ENCODE measurements at regions not wholly inside any gene's neighbourhood (a gene's known extent, or its start where the extent isn't known, plus 50 kb on each side); places are given as distances from the start of the nearest gene placed in this dataset.

DNA sequence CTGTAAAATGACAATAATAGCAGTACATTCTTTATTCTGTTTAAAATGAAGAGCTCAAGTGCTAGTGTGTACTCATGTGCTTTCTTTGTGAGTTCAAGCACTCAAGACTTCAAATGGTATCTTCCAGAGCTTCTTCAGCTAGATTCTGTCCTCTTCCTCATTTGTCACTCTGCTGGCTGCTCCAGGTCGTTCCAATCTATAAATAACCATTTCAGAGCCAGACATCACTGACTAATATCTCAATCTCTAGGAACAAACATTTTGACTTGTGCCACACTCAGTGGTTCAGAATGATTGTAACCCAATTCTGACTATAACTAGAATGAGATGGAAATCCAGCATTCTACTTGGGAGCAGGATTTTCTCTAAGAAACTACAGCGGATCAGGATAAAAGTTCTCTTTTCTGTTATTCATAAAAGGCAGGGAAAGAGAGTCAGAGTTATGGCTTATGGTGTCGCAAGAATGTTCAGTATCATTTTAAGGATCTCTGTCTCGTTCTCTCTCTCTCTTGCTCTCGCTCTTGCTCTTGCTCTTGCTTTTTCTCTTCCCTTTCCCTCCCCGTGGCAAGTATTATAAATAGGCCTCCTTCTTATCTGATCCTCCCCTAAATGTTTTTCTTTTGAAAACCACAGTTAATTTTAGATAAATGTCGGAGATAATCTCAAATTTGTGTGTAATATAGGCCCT, 116.3 kb upstream of the MAF start:
- no peaks in the 10 kb centered on the region for H3K4me1 ChIP-seq (ENCODE audit: control insufficient read depth, insufficient read depth, low read length)
- H3K9ac ChIP-seq (ENCODE audit: low read depth, low read length), result no peak overlapping the region
- no peaks in the 10 kb centered on the region for H3K9me3 ChIP-seq (replicated peaks; ENCODE audit: low read length)
- H3K4me2 ChIP-seq (ENCODE audit: low read length), result no peak overlapping the region
- no peaks in the 10 kb centered on the region for H3K36me3 ChIP-seq (ENCODE audit: insufficient read depth, low read length)
- peaks cover 11% of the 10 kb centered on the region for H3K27me3 ChIP-seq (ENCODE audit: control insufficient read depth, insufficient read depth, low read length)
- no peak overlapping the region for H3K4me3 ChIP-seq (ENCODE audit: low read length)

DNA sequence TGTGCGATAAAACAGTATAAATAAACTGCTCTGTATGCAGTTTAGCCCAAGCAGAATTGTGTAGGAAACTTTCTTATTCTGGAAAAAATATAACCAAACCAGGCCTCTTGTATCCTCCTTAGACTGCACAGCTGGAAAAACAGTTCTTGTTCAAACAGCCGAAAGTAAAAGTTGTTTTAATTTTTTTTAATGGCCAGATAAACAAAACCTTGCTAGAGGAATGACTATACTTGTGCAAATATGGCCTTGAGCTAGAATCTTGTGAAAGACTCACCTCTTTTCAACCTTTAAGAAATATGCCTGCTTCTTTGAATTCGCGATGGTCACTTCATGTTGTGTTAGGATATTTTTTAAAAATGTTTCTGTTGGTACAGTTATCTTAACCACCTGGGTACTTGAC, 114.5 kb upstream of the MAF start:
- Histone ChIP-seq H3K9me3 (replicated peaks; ENCODE audit: low read length) (no peaks in the 10 kb centered on the region), H3K4me2 (ENCODE audit: low read length) (no peak overlapping the region), H3K4me1 (ENCODE audit: control insufficient read depth, insufficient read depth, low read length) (no peaks in the 10 kb centered on the region)

DNA sequence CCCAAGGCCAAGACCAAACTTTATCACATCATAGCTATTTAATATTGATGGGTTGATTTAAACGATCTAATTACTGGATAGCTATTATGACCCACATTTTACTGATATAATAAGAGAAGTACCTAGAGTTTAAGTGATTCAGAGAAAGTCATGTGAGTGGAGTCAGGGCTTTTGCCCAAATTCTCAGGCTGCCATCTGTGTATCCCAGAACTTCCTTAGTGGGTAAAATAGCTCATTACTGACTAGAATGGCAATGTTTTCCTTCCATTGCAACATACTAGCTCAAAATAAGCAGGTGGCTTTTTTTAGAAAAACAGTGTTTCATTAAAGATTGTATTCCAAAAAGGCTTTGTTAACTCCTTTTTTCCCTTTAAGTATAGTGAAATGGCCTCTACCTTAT, 113.9 kb upstream of the MAF start:
- Histone ChIP-seq H3K4me2 (ENCODE audit: low read length) (no peak overlapping the region), H3K27me3 (ENCODE audit: control insufficient read depth, insufficient read depth, low read length) (no peaks in the 10 kb centered on the region), H3K9me3 (replicated peaks; ENCODE audit: low read length) (no peaks in the 10 kb centered on the region)

More for the DNA sequence above, 114.5 kb upstream of the MAF start:
- Histone ChIP-seq H3K27me3 (ENCODE audit: control insufficient read depth, insufficient read depth, low read length) (peaks cover 2% of the 10 kb centered on the region), H3K36me3 (ENCODE audit: insufficient read depth, low read length) (no peaks in the 10 kb centered on the region), H3K4me3 (ENCODE audit: low read length) (no peak overlapping the region), H3K9ac (ENCODE audit: low read depth, low read length) (no peak overlapping the region)

DNA sequence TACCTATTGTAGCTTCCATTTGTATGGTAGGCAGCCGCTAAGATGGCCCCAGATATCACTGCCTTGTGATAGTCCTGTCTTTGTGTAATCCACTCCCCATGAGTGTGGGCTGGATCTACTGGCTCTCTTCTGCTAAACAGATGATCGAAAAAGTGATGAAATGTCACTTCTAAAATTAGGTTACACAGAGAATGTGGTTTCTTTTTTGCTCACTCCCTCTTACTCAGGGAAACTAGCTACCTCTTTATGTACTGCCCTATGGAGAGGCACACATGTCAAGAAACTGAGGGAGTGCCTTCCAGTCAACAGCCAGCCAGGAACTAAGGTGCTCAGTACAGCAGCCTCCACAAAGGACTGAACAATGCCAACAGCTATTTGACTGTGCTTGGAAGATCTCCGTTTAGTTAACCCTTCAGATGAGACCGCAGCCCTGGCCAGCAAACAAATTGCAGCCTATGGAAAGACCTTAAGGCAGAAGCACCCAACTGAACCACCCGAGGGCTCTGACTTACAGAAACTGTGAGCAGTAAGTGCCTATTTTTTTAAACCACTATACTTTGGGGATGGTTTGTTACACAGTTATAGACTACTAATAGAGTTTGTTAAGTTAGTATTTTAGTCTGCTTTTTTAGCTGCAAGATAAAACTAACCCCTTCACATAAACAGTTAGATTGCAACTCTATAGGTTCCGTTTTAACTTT, 113.2 kb upstream of the MAF start:
- Histone ChIP-seq H3K4me3 (ENCODE audit: low read length) (no peak overlapping the region), H3K27me3 (ENCODE audit: control insufficient read depth, insufficient read depth, low read length) (no peaks in the 10 kb centered on the region), H3K4me1 (ENCODE audit: control insufficient read depth, insufficient read depth, low read length) (no peaks in the 10 kb centered on the region), H3K9me3 (replicated peaks; ENCODE audit: low read length) (no peaks in the 10 kb centered on the region), H3K4me2 (ENCODE audit: low read length) (no peak overlapping the region), H3K9ac (ENCODE audit: low read depth, low read length) (no peak overlapping the region), H3K36me3 (ENCODE audit: insufficient read depth, low read length) (no peaks in the 10 kb centered on the region)

More for the DNA sequence above, 113.9 kb upstream of the MAF start:
- Histone ChIP-seq H3K4me1 (ENCODE audit: control insufficient read depth, insufficient read depth, low read length) (no peaks in the 10 kb centered on the region), H3K9ac (ENCODE audit: low read depth, low read length) (no peak overlapping the region), H3K36me3 (ENCODE audit: insufficient read depth, low read length) (no peaks in the 10 kb centered on the region), H3K4me3 (ENCODE audit: low read length) (no peak overlapping the region)

DNA sequence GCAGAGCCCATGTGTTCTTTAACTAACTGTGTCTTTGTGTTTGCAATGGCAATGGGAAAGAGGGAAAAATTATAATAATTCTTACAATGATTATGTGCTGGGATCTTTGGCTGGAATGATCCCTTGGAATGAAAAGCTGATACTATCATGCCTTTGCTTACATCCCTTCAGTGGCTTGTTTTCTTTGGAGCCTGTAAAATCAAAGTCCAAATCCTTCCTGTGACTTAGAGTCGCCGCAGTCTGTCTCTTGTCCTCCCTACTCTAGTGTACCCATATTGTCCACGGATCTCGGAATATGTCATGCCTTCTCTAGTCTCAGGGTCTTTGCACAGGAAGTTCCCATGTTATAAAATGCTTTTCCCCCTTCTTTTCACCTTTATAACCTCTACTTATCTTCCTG, 111.7 kb upstream of the MAF start:
- Histone ChIP-seq H3K9ac (ENCODE audit: low read depth, low read length) (no peak overlapping the region), H3K4me3 (ENCODE audit: low read length) (no peak overlapping the region), H3K9me3 (replicated peaks; ENCODE audit: low read length) (no peaks in the 10 kb centered on the region), H3K4me1 (ENCODE audit: control insufficient read depth, insufficient read depth, low read length) (no peaks in the 10 kb centered on the region), H3K4me2 (ENCODE audit: low read length) (no peak overlapping the region), H3K36me3 (ENCODE audit: insufficient read depth, low read length) (no peaks in the 10 kb centered on the region), H3K27me3 (ENCODE audit: control insufficient read depth, insufficient read depth, low read length) (no peaks in the 10 kb centered on the region)

DNA sequence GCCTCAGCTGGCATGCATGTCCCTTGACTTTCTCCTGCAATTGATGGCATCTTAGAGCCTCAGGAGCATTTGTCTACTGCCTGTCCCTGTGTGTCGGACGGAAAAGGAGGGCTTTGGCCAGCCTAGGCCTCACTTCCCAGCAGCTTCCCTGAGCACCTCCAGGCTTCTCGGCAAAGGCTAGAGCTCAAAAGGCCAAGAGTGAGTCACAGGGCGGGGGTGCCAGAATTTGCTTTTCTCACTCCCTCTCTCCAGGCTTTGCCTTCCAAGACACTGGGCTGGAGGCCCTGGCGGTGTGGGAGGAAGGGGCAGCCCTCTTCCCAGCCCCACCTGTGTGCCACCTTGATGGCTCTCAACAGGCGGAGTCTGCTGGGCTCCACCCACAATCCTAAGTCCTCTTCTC, 107.3 kb upstream of the MAF start:
- no peaks in the 10 kb centered on the region for H3K27me3 ChIP-seq (ENCODE audit: control insufficient read depth, insufficient read depth, low read length)
- no peak overlapping the region for H3K9ac ChIP-seq (ENCODE audit: low read depth, low read length)
- no peak overlapping the region for H3K4me3 ChIP-seq (ENCODE audit: low read length)
- no peaks in the 10 kb centered on the region for H3K36me3 ChIP-seq (ENCODE audit: insufficient read depth, low read length)
- H3K4me2 ChIP-seq (ENCODE audit: low read length), result no peak overlapping the region
- H3K9me3 ChIP-seq (replicated peaks; ENCODE audit: low read length), result no peaks in the 10 kb centered on the region
- peaks cover 15% of the 10 kb centered on the region for H3K4me1 ChIP-seq (ENCODE audit: control insufficient read depth, insufficient read depth, low read length)

DNA sequence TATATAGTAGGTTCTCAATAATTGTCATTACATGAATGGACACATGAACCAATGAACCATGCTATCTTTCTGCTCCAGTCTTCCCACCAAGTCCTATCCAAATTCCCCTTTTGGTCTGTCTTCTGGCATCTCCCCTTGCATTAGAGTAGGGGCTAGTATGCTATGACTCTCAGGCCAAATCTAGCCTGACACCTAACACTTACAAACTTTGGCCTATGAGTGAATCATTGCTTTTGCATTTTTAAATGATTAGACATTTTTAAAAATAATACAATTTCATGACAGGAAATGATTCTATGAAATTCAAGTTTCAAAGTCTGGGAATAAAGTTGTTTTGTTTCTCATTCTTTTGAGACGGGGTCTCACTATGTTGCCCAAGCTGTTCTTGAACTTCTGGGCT, 102.5 kb upstream of the MAF start:
- Histone ChIP-seq H3K27me3 (ENCODE audit: control insufficient read depth, insufficient read depth, low read length) (no peaks in the 10 kb centered on the region), H3K9ac (ENCODE audit: low read depth, low read length) (peak overlapping the region; percentile 23), H3K4me1 (ENCODE audit: control insufficient read depth, insufficient read depth, low read length) (peaks cover 27% of the 10 kb centered on the region)

DNA sequence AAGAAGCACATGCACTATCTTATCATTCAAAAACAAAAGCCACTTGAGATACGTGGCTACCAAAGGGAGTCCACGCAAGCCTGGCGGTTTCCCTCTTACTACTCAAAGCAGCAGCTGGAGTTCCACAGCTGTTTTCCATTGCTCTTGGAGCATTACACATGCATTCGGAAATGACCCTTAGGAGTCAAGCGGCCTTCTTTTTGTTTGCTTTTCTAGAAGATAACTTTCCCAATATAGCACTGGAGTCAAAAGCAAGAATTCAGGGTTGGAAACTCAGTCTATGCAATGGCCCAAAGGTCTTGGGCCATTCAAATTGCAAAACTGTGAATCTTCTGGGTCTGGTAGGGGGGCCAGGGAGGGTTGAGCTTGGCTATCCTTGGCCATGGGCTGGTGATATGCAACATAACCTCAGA, 97.8 kb upstream of the MAF start:
- Histone ChIP-seq H3K9me3 (replicated peaks; ENCODE audit: low read length) (no peaks in the 10 kb centered on the region), H3K36me3 (ENCODE audit: insufficient read depth, low read length) (no peaks in the 10 kb centered on the region), H3K27me3 (ENCODE audit: control insufficient read depth, insufficient read depth, low read length) (no peaks in the 10 kb centered on the region), H3K4me3 (ENCODE audit: low read length) (no peak overlapping the region), H3K4me1 (ENCODE audit: control insufficient read depth, insufficient read depth, low read length) (peaks cover 17% of the 10 kb centered on the region), H3K4me2 (ENCODE audit: low read length) (no peak overlapping the region), H3K9ac (ENCODE audit: low read depth, low read length) (no peak overlapping the region)

More for the DNA sequence above, 102.5 kb upstream of the MAF start:
- Histone ChIP-seq H3K4me3 (ENCODE audit: low read length) (peak overlapping the region; percentile 4), H3K36me3 (ENCODE audit: insufficient read depth, low read length) (no peaks in the 10 kb centered on the region), H3K9me3 (replicated peaks; ENCODE audit: low read length) (no peaks in the 10 kb centered on the region), H3K4me2 (ENCODE audit: low read length) (peak overlapping the region; percentile 38)

DNA sequence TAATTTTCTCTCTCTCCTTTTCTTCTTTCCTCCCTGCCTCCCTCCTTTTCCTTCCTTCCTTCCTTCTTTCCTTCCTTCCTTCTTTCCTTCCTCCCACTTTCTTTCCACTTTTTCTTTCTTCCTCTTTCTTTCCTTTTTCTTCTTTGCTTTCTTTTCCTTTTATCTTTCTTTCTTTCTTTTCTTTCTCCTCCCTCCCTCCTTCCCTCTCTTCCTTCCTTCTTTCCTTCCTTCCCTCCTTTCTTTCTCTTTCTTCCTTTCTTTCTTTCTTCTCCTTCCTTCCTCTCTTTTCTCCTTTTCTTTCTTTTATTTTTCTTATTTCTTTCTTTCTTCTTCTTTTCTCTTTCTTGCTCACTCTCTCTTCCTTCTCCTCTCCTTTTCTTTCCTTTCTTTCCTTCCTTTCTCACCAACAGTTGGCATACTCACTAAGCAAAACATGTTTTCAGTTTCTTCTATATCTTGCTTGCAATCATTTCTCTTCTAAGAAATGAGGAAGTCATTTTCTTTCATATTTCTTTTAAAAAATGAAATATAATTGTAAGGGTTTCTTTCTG, 97.1 kb upstream of the MAF start:
- H3K4me2 ChIP-seq (ENCODE audit: low read length), result no peak overlapping the region
- no peak overlapping the region for H3K4me3 ChIP-seq (ENCODE audit: low read length)
- H3K9ac ChIP-seq (ENCODE audit: low read depth, low read length), result no peak overlapping the region
- peaks cover 10% of the 10 kb centered on the region for H3K4me1 ChIP-seq (ENCODE audit: control insufficient read depth, insufficient read depth, low read length)
- H3K27me3 ChIP-seq (ENCODE audit: control insufficient read depth, insufficient read depth, low read length), result no peaks in the 10 kb centered on the region
- no peaks in the 10 kb centered on the region for H3K9me3 ChIP-seq (replicated peaks; ENCODE audit: low read length)
- H3K36me3 ChIP-seq (ENCODE audit: insufficient read depth, low read length), result no peaks in the 10 kb centered on the region

DNA sequence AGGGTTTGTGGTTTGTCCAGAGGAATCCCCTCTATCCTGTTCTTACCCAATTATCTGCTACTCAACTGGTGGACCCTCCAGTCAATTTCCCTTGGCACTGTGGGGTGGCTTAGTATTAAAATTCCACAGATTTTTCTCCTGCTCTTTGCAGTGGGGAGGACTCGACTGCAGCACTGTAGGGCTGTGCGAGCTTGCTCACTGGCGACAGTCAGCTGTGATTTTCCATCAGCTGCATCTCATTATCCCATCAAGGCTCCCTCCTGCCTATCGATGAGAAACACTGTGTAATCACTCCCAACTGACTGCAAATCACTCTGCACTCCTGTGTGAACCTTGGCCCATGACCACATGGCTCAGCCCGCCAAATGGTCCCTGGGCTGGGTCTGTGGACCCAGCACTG, 90.5 kb upstream of the MAF start:
- H3K4me1 ChIP-seq (ENCODE audit: control insufficient read depth, insufficient read depth, low read length), result peaks cover 19% of the 10 kb centered on the region
- H3K27me3 ChIP-seq (ENCODE audit: control insufficient read depth, insufficient read depth, low read length), result no peaks in the 10 kb centered on the region
- H3K36me3 ChIP-seq (ENCODE audit: insufficient read depth, low read length), result no peaks in the 10 kb centered on the region
- no peak overlapping the region for H3K4me3 ChIP-seq (ENCODE audit: low read length)
- no peak overlapping the region for H3K9ac ChIP-seq (ENCODE audit: low read depth, low read length)
- H3K9me3 ChIP-seq (replicated peaks; ENCODE audit: low read length), result no peaks in the 10 kb centered on the region
- no peak overlapping the region for H3K4me2 ChIP-seq (ENCODE audit: low read length)

DNA sequence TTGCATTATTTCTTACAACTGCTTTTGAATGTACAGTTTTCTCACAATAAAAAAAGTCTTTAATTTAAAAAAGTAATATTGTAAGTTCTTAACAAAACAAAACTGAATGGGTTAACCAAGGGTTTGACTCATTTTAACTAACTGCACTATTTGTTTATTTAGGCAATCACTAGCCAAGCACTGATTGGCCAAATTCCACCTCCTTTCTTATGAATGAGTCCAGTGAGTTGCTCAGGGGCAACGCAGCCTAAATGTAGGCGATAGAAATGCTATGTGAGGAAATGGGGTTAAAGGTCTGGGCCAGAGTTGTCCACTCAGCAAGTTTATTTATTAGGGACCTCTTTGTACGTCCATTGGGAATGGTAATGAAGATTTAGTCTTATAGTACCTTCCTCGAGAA, 89.6 kb upstream of the MAF start:
- Histone ChIP-seq H3K36me3 (ENCODE audit: insufficient read depth, low read length) (no peaks in the 10 kb centered on the region), H3K4me1 (ENCODE audit: control insufficient read depth, insufficient read depth, low read length) (peaks cover 19% of the 10 kb centered on the region), H3K4me2 (ENCODE audit: low read length) (no peak overlapping the region), H3K27me3 (ENCODE audit: control insufficient read depth, insufficient read depth, low read length) (no peaks in the 10 kb centered on the region), H3K9me3 (replicated peaks; ENCODE audit: low read length) (no peaks in the 10 kb centered on the region), H3K4me3 (ENCODE audit: low read length) (no peak overlapping the region), H3K9ac (ENCODE audit: low read depth, low read length) (no peak overlapping the region)
